Endodermal cell (in vitro differentiated cells): ENCODE measurements at regions not wholly inside any gene's neighbourhood (a gene's known extent, or its start where the extent isn't known, plus 50 kb on each side); places are given as distances from the start of the nearest gene placed in this dataset.

ENCODE experiments used
- DNase-seq: peaks from one replicate; pipeline ENCODE4 v3.0.0-alpha.2; 2017
- H3K27ac ChIP-seq: 2 replicates; pipeline ENCODE4 v1.5.1; 2013; ENCODE audit warnings: mild to moderate bottlenecking, low read depth, low read length, moderate library complexity
- H3K27me3 ChIP-seq: 2 replicates; pipeline ENCODE4 v1.6.1; 2013; ENCODE audit warnings: mild to moderate bottlenecking, low read length, moderate library complexity; ENCODE audit not compliant: insufficient read depth, control insufficient read depth, poor library complexity, severe bottlenecking
- H3K36me3 ChIP-seq: 2 replicates; pipeline ENCODE4 v1.7.0; 2013; ENCODE audit warnings: mild to moderate bottlenecking, low read length, moderate library complexity; ENCODE audit not compliant: control insufficient read depth, insufficient read depth
- H3K4me1 ChIP-seq: one replicate; pipeline ENCODE4 v1.7.0; 2013; ENCODE audit warnings: low read length; ENCODE audit not compliant: control insufficient read depth, insufficient read depth
- H3K4me3 ChIP-seq: 2 replicates; pipeline ENCODE4 v1.5.1; 2013; ENCODE audit warnings: mild to moderate bottlenecking, low read length, moderate library complexity
- H3K9ac ChIP-seq: 2 replicates; pipeline ENCODE4 v1.6.1; 2013; ENCODE audit warnings: mild to moderate bottlenecking, low read length, moderate library complexity; ENCODE audit not compliant: poor library complexity, severe bottlenecking; ENCODE audit errors: extremely low read depth
- H3K9me3 ChIP-seq: 2 replicates; pipeline ENCODE4 v1.6.1; 2013; ENCODE audit warnings: mild to moderate bottlenecking, low read length, moderate library complexity; ENCODE audit not compliant: control insufficient read depth
- H3K27ac Mint-ChIP-seq: 2 replicates; pipeline ENCODE4 v1.8.0; 2020; ENCODE audit warnings: mixed read lengths
- H3K27me3 Mint-ChIP-seq: 2 replicates; pipeline ENCODE4 v1.8.0; 2021; ENCODE audit warnings: mild to moderate bottlenecking, mixed read lengths; ENCODE audit not compliant: insufficient read depth
- H3K36me3 Mint-ChIP-seq: 2 replicates; pipeline ENCODE4 v1.8.0; 2020; ENCODE audit warnings: low read depth, mixed read lengths
- H3K4me1 Mint-ChIP-seq: 2 replicates; pipeline ENCODE4 v1.8.0; 2020; ENCODE audit warnings: mixed read lengths
- H3K4me3 Mint-ChIP-seq: 2 replicates; pipeline ENCODE4 v1.8.0; 2020; ENCODE audit warnings: mild to moderate bottlenecking, moderate library complexity, mixed read lengths
- H3K9me3 Mint-ChIP-seq: 2 replicates; pipeline ENCODE4 v1.8.0; 2020; ENCODE audit warnings: mild to moderate bottlenecking, mixed read lengths
- WGBS, 2 experiments: methylation state at CpG; one replicate each; pipeline versions ENCODE4 v1.1.5 to v1.1.7; 2013; ENCODE audit warnings: missing lambda C conversion rate in 2 of 2, mixed read lengths in 1 of 2; ENCODE audit not compliant: insufficient coverage in 1 of 2, insufficient read length in 1 of 2; 5-methylcytosine and 5-hydroxymethylcytosine counted together
- TF ChIP-seq, protein P1 (sequence below): fragments of 200-600 bp; sonication (generic); conservative IDR thresholded peaks from 2 replicates; pipeline ENCODE4 v1.5.0; 2021; ENCODE audit warnings: antibody characterized with exemption, mild to moderate bottlenecking

DNA sequence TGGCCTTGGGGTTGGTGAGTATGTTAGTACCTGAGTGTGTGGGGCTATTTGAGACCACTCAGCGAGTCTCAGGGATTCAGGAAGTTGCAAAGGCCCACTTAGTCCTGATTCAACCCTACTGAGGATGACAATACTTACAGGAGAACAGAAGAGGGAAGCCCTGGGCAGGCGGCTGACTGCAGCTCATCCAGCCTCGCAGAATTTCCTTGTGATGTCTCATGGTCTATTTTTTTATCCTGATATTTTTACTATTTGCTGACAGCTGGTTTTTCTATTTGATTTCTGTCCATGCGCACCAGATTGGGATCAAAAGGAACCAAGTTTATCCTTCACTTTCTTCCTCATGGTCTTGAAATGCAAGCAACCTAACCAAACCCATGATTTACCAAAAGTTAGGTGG is 201.8 kb upstream of the LNX1 start:
- DNase-seq: no peak
- Histone ChIP-seq H3K9ac (no peak overlapping the region), H3K27ac (no peak overlapping the region), H3K27me3 (no peaks in the 10 kb centered on the region), H3K4me3 (no peak overlapping the region), H3K9me3 (no peaks in the 10 kb centered on the region), H3K36me3 (no peaks in the 10 kb centered on the region), H3K4me1 (no peaks in the 10 kb centered on the region)
- H3K9me3 Mint-ChIP-seq: no peaks in the 10 kb centered on the region
- no peaks in the 10 kb centered on the region for H3K4me1 Mint-ChIP-seq
- 91 to 100% methylated on average over 2 to 4 of the region's 4 CpGs for WGBS, 2 experiments
- H3K36me3 Mint-ChIP-seq: no peaks in the 10 kb centered on the region
- H3K27me3 Mint-ChIP-seq: peaks cover 4% of the 10 kb centered on the region
- no peak overlapping the region for H3K27ac Mint-ChIP-seq
- no peak overlapping the region for H3K4me3 Mint-ChIP-seq
- TF ChIP-seq, protein P1, sequence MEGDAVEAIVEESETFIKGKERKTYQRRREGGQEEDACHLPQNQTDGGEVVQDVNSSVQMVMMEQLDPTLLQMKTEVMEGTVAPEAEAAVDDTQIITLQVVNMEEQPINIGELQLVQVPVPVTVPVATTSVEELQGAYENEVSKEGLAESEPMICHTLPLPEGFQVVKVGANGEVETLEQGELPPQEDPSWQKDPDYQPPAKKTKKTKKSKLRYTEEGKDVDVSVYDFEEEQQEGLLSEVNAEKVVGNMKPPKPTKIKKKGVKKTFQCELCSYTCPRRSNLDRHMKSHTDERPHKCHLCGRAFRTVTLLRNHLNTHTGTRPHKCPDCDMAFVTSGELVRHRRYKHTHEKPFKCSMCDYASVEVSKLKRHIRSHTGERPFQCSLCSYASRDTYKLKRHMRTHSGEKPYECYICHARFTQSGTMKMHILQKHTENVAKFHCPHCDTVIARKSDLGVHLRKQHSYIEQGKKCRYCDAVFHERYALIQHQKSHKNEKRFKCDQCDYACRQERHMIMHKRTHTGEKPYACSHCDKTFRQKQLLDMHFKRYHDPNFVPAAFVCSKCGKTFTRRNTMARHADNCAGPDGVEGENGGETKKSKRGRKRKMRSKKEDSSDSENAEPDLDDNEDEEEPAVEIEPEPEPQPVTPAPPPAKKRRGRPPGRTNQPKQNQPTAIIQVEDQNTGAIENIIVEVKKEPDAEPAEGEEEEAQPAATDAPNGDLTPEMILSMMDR: no peak

GRCh38 chr4:53790286-53790685 is 199.0 kb upstream of the LNX1 start:
- Mint-ChIP-seq H3K27me3 (peaks cover 4% of the 10 kb centered on the region), H3K9me3 (no peaks in the 10 kb centered on the region), H3K27ac (no peak overlapping the region), H3K36me3 (no peaks in the 10 kb centered on the region), H3K4me3 (no peak overlapping the region), H3K4me1 (no peaks in the 10 kb centered on the region)
- Histone ChIP-seq H3K9me3 (no peaks in the 10 kb centered on the region), H3K4me3 (no peak overlapping the region), H3K9ac (no peak overlapping the region), H3K36me3 (no peaks in the 10 kb centered on the region), H3K27me3 (no peaks in the 10 kb centered on the region), H3K4me1 (no peaks in the 10 kb centered on the region), H3K27ac (no peak overlapping the region)
- no peak for DNase-seq
- TF ChIP-seq, protein P1: no peak

- no peak overlapping the region for H3K27ac Mint-ChIP-seq
- no peaks in the 10 kb centered on the region for H3K9me3 ChIP-seq
- no peaks in the 10 kb centered on the region for H3K27me3 ChIP-seq
- peaks cover 4% of the 10 kb centered on the region for H3K27me3 Mint-ChIP-seq
- H3K4me3 ChIP-seq: no peak overlapping the region
- no peaks in the 10 kb centered on the region for H3K4me1 Mint-ChIP-seq
- WGBS, 2 experiments: 91 to 93% methylated on average over 3 of the region's 3 CpGs
- H3K36me3 ChIP-seq: no peaks in the 10 kb centered on the region
- H3K4me1 ChIP-seq: no peaks in the 10 kb centered on the region
- no peaks in the 10 kb centered on the region for H3K9me3 Mint-ChIP-seq
- H3K9ac ChIP-seq: no peak overlapping the region
- no peak overlapping the region for H3K27ac ChIP-seq
- H3K36me3 Mint-ChIP-seq: no peaks in the 10 kb centered on the region
- no peak overlapping the region for H3K4me3 Mint-ChIP-seq
- TF ChIP-seq, protein P1: no peak
- no peak for DNase-seq
These were observed 197.3 kb upstream of the LNX1 start for GRCh38 chr4:53788621-53789020.
